GM12892 (cell line): ENCODE measurements at regions not wholly inside any gene's neighbourhood (a gene's known extent, or its start where the extent isn't known, plus 50 kb on each side); places are given as distances from the start of the nearest gene placed in this dataset.
"Not testable (repeated sequence)": the region's sequence is repeated elsewhere in the genome, so short reads cannot be mapped to it uniquely, and the experiment has no call there.

Experiments used
- DNase-seq: peaks from one replicate; pipeline ENCODE4 v3.0.0; 2011; ENCODE audit not compliant: insufficient read length
- FAIRE-seq: peaks from 2 replicates; lab custom pipeline; 2011; peaks lifted over from hg19 to GRCh38; lab: Jason Lieb, UNC
- POLR2A ChIP-seq: IDR thresholded peaks from 2 replicates; pipeline ENCODE4 v1.6.1; 2011; ENCODE audit warnings: low read depth, low read length, control low read depth
- POLR2AphosphoS5 ChIP-seq: IDR thresholded peaks from 2 replicates; pipeline ENCODE4 v1.6.1; 2011; ENCODE audit warnings: low read depth, low read length, control low read depth
- TAF1 ChIP-seq: IDR thresholded peaks from 2 replicates; pipeline ENCODE4 v1.6.1; 2011; ENCODE audit warnings: low read depth, mild to moderate bottlenecking, control low read depth, low read length, borderline replicate concordance

- TF ChIP-seq TAF1 = no peak
- no peak for TF ChIP-seq POLR2A
- TF ChIP-seq POLR2AphosphoS5 = no peak
- FAIRE-seq = no peak
- no peak for DNase-seq
Observed at GRCh38 chr12:59517522-59517921, 78.3 kb upstream of the SLC16A7 start.

GRCh38 chr12:59500915-59501314 lies 94.9 kb upstream of the SLC16A7 start:
- DNase-seq = no peak
- TF ChIP-seq POLR2A (no peak), POLR2AphosphoS5 (no peak), TAF1 (no peak)
- FAIRE-seq = no peak

- DNase-seq (no peak), FAIRE-seq (no peak)
- TF ChIP-seq POLR2AphosphoS5 (no peak), POLR2A (no peak), TAF1 (no peak)
Observed at GRCh38 chr12:59500335-59500734, 95.5 kb upstream of the SLC16A7 start.

- TF ChIP-seq TAF1 (no peak), POLR2AphosphoS5 (no peak), POLR2A (no peak)
- DNase-seq (peak; percentile 0), FAIRE-seq (no peak)
Observed at GRCh38 chr12:59499774-59500173, 96.1 kb upstream of the SLC16A7 start.

- FAIRE-seq = no peak
- DNase-seq = no peak
- TF ChIP-seq TAF1 = no peak
- TF ChIP-seq POLR2A = no peak
- no peak for TF ChIP-seq POLR2AphosphoS5
Observed at GRCh38 chr12:59494617-59495016, 101.2 kb upstream of the SLC16A7 start.

- TF ChIP-seq TAF1 (no peak), POLR2A (no peak), POLR2AphosphoS5 (no peak)
- FAIRE-seq (no peak), DNase-seq (no peak)
Observed at GRCh38 chr12:59491877-59492276, 104.0 kb upstream of the SLC16A7 start.

- DNase-seq (no peak), FAIRE-seq (no peak)
- TF ChIP-seq POLR2AphosphoS5 = no peak
- no peak for TF ChIP-seq TAF1
- TF ChIP-seq POLR2A = no peak
Observed at GRCh38 chr12:59486827-59487226, 109.0 kb upstream of the SLC16A7 start.

- no peak for FAIRE-seq
- TF ChIP-seq TAF1 (no peak), POLR2AphosphoS5 (no peak), POLR2A (no peak)
- no peak for DNase-seq
Observed at GRCh38 chr12:59484575-59484974, 111.3 kb upstream of the SLC16A7 start.

- DNase-seq, FAIRE-seq: not testable (repeated sequence)
Observed at GRCh38 chr12:59474236-59474635, 121.6 kb upstream of the SLC16A7 start.

- no peak for DNase-seq
- FAIRE-seq = no peak
- TF ChIP-seq TAF1 (no peak), POLR2AphosphoS5 (no peak), POLR2A (no peak)
Observed at GRCh38 chr12:59472273-59472672, 123.6 kb upstream of the SLC16A7 start.

GRCh38 chr12:59459966-59460660 lies 135.7 kb upstream of the SLC16A7 start:
- DNase-seq (no peak), FAIRE-seq (no peak)
- no peak for TF ChIP-seq TAF1
- no peak for TF ChIP-seq POLR2A
- no peak for TF ChIP-seq POLR2AphosphoS5

GRCh38 chr12:59453475-59453874 lies 142.4 kb upstream of the SLC16A7 start:
- DNase-seq (no peak), FAIRE-seq (no peak)
- TF ChIP-seq TAF1 (no peak), POLR2AphosphoS5 (no peak), POLR2A (no peak)
